GM12875 (cell line): ENCODE measurements at regions not wholly inside any gene's neighbourhood (a gene's known extent, or its start where the extent isn't known, plus 50 kb on each side); places are given as distances from the start of the nearest gene placed in this dataset.

Experiments used
- H3K4me3 ChIP-seq: one replicate; pipeline ENCODE4 v1.5.1; 2011; ENCODE audit warnings: low read depth, low read length, control low read depth
- TF ChIP-seq, protein P1 (sequence below): IDR thresholded peaks from 2 replicates; pipeline ENCODE4 v1.5.1; 2011; ENCODE audit warnings: low read depth, mild to moderate bottlenecking, control low read depth, inconsistent platforms, low read length, moderate library complexity, borderline replicate concordance; ENCODE audit not compliant: insufficient read depth

DNA sequence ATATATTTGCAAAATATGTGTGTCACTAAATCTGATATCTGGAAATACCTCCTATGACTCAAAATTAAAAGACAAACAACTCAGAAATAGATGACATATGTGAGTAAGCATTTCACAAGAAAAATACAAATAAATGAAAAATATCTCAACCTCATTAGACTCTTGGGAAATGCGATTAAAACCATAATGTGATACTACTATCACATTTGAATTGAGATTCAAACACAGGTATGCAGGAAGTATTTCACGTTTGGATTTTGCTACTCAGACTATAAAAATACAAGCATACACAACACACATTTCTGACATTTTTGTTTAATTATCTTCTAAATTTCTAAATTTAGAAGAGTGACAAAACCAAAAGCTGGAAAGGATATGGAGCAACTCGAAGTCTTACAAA, 811.9 kb upstream of the LRRC4C start:
- TF ChIP-seq, protein P1, sequence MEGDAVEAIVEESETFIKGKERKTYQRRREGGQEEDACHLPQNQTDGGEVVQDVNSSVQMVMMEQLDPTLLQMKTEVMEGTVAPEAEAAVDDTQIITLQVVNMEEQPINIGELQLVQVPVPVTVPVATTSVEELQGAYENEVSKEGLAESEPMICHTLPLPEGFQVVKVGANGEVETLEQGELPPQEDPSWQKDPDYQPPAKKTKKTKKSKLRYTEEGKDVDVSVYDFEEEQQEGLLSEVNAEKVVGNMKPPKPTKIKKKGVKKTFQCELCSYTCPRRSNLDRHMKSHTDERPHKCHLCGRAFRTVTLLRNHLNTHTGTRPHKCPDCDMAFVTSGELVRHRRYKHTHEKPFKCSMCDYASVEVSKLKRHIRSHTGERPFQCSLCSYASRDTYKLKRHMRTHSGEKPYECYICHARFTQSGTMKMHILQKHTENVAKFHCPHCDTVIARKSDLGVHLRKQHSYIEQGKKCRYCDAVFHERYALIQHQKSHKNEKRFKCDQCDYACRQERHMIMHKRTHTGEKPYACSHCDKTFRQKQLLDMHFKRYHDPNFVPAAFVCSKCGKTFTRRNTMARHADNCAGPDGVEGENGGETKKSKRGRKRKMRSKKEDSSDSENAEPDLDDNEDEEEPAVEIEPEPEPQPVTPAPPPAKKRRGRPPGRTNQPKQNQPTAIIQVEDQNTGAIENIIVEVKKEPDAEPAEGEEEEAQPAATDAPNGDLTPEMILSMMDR: no peak
- no peak overlapping the region for H3K4me3 ChIP-seq

DNA sequence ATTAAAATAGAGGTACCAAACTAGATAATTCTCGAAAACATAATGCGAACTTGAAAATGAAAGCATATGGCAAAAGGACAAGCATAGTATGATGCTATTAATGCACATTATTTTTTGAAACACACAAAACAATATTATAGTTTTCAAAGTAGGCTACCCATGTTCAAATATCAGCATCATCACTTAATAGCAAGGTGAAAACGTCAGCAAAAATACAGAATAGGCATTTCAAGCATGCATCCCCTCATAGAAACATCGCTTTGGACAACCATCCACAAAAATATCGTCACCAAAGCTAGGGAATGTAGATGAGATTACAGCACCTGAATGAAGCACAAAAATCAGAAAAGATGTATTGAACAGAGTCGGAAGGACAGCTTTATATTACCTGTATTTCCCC, 814.5 kb upstream of the LRRC4C start:
- TF ChIP-seq, protein P1: no peak
- no peak overlapping the region for H3K4me3 ChIP-seq

DNA sequence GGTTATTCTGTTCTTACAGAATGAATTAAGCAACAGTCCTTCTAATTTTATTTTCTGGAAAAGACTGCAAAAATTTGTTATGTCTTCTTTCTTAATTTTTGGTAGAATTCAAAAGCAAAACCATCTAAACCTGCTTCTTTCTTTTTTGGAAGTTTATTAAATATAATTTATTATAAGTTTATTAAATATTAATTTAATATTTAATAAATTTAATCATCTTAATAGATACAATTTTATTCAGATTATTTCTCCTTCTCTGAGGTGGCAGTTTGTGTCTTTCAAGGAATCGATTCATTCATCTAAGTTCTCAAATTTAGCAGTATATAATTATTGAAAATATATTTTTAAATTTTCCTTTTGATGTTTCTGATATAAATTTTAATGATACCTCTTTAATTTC, 837.5 kb upstream of the LRRC4C start:
- H3K4me3 ChIP-seq: no peak overlapping the region
- TF ChIP-seq, protein P1: no peak

DNA sequence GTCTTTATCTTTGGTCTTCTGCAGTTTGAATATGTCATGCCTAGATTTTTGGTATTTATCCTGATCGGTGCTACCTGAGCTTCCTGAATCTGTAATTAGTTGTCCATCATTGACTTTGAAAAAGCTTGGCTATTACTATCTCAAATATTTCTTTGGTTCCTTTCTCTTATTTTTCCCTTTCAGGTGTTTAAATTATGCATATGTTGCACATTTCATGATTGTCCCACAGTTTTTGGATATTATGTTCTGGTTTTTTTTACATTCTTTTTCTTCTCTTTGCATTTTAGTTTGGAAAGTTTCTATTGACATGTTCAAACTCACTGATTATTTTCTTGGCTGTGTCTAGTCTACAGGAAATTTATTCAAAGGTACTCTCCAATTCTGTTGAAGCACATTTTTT, 840.3 kb upstream of the LRRC4C start:
- TF ChIP-seq, protein P1: no peak
- H3K4me3 ChIP-seq: no peak overlapping the region

DNA sequence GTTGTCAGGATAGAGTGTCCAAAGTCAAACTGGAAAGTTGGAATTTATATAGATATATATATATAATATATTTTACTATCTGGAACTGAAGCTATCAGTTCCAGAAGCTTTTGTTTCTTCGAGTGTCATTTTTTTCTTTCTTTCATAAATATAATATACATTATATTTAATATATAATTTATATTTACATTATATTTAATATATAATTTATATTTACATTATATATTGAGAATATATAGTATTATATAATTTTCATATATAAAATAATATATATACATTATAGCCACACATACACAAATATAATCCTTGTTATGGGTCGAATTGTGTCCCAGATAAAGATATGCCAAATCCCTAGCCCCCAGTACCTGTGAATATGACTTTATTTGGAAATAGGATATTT, 842.3 kb upstream of the LRRC4C start:
- no peak overlapping the region for H3K4me3 ChIP-seq
- TF ChIP-seq, protein P1: no peak

DNA sequence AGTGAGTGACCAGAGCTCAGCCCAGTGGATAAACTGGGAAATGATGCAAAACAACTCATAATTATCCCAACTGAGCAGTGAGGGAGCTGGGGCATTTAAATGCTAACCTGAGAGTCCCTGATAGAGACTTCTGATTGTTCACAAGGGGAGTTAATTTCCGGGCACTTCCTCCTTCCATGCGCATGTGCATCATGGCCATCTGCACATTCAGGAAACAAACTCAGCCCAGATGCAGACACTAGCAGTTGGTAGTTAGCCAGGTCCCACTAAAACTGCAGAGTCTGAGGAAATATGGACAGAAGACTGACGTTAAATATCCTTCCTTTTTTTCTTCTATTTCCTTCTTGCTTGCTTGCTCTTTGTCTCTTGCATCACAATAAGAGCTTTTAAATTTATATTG, 852.1 kb upstream of the LRRC4C start:
- no peak overlapping the region for H3K4me3 ChIP-seq
- TF ChIP-seq, protein P1: no peak

DNA sequence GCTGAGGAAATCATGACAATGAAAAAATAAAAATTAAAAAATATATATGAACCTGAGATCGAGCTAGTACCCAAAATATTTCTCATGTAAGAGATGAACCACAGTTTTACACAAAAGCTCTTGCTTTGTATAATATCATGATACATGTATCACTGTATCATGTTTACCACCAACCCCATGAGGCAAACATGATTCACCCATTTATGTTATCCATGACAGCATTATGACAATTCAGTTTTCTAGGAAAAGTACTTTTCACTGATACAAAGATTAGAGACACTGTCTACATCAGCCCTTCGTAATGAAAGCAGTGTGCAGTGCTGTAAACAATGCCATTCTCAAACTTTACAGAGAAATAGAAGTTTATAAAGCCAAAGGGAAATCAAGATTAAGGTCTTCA, 852.5 kb upstream of the LRRC4C start:
- H3K4me3 ChIP-seq: no peak overlapping the region
- TF ChIP-seq, protein P1: no peak
